DMS 273 (cell line): ENCODE measurements at regions not wholly inside any gene's neighbourhood (a gene's known extent, or its start where the extent isn't known, plus 50 kb on each side); places are given as distances from the start of the nearest gene placed in this dataset.

Source experiments
- DNase-seq: peaks from one replicate; lab custom pipeline; 2025; ENCODE audit not compliant: unreplicated experiment; lab: John Stamatoyannopoulos, UW

DNA sequence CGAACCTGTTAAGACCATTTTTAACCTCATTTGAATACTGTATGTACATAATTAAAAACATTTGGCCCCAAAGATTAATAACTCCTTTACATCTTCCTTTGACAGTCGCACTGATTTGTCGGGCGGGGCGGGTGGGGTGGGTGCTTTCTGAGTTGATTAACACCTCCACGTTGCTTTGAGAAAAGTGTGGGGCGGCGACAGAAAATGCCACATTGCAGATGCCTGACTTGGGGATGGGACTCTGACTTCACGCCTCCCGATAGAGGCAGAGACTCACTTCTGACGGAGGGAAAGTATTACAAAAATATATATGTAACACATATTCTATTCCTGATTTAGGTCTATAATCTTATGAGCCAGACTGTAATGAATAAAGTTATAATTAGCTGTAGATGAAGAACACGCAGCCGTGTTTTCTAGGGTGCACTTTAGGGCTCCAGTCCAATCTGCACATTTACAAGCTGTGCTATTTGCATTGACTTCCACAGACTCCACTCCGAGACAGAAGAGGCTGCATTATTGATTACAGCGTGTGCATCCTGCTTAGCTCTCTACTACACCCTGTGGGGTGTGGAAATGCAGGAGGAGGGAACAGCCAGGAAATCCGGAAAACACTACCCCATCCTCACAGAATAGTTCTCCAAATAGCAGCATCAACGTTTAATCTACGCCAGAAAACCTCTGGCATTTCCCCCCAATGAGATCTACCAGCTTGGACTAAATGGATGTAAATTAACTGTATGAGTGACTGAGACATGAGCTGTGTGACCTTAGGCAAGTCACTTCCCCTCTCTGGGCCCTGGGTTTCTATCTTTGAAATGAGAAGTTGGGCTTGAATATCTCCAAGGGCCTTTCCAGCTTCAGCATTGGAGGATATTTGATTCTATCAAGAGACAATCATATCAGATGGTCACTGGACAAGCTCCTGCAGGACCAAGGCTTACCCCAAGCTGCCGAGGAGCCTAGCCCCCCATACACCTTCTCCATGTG lies 308.0 kb downstream of the RRAGC start:
- DNase-seq = no peak

DNA sequence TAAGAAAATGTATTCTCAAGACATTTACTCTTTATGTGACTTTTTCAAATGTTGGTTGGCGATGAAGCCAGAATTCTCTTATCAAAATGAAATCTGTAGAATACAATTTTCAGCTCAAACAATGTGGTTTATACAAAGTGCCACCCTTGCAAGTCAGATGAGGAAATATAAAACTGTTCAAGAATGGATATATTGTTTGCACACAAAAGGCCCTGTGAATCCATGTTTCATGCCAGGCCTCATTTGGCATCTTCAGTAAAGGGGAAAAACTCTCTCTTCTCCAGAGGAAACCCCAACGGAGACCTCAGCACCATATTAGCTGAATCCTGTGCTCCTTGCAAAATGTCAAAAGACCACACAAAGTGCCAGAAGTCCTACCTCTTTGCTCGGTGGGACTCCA lies 310.4 kb downstream of the RRAGC start:
- no peak for DNase-seq

DNA sequence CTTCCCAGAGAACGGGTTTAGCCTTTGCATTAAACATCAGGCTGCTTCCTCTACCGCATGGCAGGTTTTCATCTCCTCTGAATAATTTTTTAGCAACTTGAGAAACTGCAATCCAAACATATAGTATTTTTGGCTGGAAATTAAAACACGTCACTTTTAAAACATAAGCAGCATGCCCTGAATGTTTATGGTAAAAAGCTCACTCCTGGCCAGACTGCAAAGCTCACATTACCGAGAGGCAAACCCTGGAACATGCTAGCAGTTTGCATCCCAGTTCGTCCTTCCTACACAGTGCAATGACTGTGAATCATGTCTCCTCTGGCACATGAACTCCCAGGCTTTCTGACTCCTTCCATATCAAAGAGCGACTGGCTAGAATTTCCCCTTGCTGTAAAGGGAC lies 312.3 kb downstream of the RRAGC start:
- no peak for DNase-seq

DNA sequence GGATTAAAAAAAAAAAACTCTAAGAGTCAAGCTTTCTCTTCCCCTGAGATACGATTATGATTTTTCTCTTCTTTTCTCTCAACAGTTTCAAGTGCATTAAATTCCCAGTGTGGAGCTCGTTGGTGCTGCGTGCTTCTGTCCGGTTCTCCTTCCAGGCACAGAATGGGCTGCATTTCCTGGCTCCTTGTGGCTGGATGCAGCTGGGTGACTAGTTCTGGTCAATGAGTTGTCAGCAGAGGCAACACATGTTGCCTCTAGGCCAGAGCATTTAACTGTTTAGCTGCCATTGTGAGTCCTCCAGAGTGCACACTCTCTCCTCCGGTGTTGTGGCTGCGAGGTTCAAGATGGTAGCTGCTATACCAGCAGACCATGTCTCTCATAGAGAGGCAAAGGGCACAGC lies 312.9 kb downstream of the RRAGC start:
- DNase-seq = no peak

DNA sequence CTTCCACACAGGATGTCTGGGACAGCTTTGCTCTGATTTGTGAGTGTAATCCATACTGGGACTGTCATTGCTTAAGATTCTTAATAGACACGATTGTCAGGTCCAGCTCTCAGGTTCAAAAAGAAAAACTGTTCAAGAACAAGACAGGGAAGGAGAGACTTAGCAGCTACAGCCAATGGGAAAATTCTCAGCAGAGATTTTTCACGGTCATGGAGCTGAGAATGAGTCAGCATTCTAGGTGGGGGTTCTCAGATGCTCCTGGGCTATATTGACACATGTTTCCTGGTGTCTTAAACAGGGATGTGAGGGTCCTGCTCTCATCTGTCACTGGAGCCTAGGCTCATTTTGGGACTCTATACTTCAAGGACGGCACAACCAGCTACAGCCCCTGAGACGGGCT lies 318.3 kb downstream of the RRAGC start:
- DNase-seq = no peak

DNA sequence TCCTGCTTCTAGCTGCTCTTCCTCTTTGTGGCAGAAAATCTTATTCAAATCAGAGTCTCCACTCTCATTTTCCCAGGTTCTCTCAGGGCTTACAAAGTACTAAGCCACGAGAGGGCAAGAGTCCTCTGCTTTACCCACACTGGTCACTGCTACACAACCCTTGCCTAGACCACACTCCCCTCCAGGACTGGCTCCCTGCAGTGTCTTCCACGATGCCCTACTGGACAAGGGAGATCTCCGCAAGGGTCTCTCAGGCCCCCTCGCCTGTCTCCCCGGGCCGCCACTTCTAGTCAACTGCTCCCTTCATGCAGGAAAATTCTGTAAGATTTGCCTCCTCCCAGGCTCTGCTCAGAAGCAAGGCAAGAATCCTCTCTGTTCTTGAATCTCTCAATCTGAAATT lies 319.6 kb downstream of the RRAGC start:
- DNase-seq = no peak

DNA sequence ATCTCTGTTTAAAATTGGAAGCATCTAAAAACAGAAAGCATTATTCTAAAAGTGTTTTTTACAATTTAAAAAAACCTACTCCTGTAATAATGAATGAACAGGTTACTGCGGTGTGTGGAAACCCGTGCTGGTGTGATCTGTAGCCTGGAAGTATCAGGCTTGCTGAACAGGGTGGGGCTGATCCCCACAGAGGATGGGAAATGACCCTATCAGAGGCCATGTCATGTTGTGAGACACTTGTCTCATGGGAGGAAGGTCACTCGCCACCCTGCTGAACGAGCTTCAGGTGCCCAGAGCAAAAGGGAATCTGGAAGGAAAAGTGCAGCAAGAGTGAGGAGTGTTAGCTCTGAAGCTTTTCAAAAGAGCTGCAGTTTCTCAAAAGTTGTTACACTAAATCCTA lies 320.7 kb downstream of the RRAGC start:
- DNase-seq = no peak

DNA sequence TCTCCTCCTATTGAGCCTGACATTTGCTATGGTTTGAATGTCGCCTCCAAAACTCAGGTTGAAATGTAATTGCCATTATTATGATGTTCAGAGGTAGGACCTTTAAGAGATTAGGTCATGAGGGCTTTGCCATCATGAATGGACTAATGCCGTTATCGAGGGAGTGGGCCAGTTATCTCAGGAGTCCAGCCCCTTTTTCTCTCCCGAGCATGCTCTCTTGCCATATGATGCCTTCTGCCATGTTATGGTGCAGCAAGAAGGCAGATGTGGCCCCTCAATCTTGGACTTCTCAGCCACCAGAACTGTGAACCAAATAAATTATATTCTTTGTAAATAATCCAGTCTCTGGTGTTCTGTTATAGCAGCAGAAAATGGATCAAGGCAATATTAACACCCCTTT lies 323.5 kb downstream of the RRAGC start:
- DNase-seq = no peak

DNA sequence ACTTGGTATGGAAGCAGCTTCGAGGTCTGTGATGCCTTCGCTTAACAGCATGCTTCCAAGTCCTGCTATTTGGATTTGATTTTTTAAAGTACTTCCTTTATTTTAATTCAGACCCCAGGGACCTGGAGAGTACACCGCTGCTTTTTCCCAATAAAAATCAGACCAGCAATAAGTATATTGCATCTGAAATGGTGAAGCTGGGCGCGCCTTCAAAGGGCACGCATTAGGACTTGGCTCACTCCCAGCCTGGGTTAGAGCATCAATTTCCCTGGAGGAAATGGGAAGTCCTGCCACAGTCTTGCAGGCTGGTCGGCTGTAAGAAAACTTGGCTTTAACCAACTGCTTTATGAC lies 325.1 kb downstream of the RRAGC start:
- DNase-seq = no peak

DNA sequence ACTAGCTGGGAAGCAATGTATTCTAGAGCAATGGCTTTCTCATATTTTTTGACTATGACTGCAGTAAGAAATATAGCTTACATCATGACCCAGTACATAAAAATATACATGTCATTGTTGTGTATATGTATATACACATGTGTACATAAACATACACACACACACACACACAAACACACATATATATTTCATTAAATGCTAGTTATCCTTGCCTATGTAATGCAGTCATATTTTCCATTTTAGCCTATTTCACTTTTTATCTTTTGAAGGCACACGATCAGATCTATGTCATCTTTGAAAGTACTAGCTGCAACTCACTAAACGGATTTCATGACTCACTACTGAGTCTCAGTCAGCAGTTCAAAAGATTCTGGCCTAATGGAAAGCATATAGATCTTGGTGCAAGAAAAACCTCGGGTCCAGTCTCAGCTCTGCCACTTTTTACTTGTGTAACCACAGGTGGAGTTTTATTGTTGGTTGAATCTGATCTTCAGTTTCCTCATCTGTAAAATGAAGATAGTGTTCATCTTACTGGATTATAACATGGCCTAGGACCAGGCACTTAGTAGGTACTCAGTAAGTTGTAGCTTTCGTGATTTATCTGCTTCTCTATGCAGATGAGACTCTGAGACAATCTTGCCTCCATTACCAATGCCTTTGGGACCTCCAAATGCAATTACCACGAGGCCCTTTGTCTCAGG lies 325.6 kb downstream of the RRAGC start:
- DNase-seq = no peak

DNA sequence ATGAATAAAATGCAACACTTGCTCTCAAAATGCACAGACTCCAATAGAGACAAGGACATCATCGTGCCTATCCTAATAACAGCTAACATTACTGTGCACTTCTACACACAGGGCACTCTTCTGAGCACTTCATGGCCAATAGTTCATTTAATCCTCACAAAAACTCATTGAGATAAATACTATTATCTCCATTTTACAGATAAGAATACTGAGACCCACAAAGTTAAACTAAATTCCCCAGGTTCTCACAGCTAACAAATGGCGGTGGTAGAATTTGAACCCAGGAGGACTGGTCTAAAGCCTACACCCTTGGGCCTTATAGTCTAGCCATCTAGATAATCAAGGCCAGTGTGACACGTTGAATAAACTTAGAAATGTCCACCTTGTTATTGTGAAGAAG lies 328.6 kb downstream of the RRAGC start:
- no peak for DNase-seq

DNA sequence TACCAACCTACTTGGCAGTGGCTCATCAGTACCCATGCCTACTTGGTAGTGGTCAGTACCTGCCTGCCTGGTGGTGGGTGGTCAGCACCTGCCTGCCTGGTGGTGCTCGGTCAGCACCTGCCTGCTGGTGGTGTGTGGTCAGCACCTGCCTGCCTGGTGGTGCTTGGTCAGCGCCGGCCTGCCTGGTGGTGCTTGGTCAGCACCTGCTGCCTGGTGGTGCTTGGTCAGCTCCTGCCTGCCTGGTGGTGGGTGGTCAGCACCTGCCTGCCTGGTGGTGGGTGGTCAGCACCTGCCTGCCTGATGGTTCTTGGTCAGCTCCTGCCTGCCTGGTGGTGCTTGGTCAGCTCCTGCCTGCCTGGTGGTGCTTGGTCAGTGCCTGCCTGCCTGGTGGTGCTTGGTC lies 329.6 kb downstream of the RRAGC start:
- no peak for DNase-seq

DNA sequence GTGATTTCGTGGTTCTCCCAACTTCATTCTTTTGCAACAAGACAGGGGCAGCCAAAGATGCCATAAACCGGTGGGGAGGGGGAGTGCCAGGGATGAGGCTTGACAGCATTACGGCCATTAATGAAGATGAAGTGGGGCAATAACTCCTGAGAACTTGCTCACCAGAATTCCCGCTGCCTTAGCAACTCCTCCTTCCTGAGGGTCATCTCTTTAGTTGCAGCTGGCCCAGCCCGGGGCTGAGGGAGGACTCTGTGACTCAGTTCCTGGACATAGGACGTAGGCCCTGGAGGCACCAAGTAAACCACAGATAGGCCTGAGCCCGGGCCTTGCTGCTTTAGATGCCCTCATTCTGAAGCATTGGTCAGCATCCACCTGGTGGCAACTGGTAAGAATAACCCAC lies 330.2 kb downstream of the RRAGC start:
- no peak for DNase-seq

DNA sequence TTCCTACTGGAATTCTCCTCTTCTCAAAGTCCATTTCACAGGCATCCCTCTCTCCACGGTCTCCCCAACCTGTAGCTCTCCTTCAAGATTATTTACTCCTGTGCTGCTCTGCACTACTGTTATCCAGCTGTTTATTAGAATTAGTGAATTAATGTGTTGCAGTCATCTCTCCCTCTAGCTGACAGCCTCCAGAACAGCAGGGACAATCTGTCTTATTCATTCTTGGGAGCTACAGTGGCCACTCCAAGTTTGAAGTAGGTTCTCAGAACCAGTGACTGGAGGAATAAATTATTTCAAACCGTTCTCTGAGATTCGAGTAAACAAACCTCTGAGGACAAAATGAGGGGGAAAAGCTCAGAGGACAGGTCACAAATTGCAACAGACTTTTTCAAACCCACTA lies 330.9 kb downstream of the RRAGC start:
- DNase-seq = peak; percentile 89

DNA sequence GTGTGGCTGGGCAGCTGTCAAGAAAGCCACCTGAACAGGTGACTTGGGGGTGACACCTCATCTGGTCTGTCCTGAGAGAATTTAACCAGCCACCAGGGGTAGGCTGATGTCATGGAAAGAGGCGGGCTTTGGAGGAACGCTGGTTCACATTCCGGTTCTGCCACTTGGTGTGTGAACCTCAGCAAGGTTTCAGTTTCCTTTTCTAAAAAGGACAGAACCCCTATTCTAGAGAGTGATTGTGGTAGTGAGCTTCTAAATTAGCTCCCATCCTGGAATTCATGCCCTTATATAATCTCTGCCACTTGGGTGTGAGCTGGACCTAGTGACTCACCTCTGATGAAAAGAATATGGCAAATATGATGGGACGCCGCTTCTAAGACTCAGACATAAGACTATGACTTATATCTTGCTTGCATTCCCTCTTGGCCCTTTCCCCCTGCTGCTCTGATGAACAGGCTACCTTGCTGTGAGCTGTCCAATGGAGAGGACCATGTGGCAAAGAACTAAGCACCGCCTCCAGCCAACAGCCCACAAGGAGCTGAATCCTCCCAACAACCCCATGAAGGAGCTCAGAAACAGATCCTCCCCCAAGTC lies 332.1 kb downstream of the RRAGC start:
- DNase-seq = no peak

DNA sequence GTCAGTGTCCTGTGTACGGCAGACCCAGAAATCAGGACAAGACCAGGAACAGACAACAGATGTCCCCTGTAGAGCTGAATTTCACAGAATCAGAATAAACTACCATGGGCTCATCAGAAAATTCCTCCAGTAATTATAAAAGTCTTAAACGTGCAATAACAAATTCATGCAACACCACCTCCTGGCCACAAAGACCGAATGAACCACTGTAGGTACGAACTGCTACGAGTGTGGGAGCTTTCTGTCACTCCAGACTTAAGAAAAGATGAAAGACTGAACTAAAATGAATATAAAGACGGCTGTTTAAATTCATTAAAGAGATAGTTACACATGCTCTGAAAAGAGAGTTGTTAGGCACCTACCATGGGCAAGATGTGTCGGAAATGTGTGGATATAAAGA lies 333.5 kb downstream of the RRAGC start:
- DNase-seq = no peak

DNA sequence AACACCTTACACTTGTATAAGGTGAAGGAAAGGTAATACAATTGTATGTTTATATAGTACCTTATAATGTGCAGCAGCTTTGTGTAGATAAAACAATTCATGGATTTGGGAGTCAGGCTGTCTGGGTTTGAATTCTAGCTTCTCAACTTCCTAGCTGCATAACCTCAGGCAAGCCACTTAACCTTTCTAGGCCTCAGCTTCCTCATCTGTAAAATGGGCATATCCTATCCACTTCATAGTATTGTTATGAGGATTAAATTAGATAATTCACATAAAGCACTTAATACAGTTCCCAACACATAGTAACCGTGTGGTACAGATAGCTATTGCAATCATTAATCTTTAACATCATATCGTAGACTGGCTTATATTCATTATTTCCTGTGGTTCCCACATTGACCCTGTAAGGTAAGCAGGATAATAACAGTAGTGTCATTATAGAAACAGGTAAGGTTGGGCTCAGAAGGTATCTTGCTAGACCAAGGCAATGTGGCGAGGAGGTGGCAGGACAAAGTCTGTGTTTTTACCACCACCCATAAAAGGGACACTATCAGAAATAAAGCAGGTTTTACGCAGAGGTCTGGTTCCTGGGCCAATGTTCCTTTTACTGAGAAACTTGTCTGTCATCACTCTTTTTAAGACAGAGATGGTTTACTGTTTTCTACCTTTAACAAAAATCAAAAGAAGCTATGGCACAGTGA lies 334.1 kb downstream of the RRAGC start:
- DNase-seq = no peak

DNA sequence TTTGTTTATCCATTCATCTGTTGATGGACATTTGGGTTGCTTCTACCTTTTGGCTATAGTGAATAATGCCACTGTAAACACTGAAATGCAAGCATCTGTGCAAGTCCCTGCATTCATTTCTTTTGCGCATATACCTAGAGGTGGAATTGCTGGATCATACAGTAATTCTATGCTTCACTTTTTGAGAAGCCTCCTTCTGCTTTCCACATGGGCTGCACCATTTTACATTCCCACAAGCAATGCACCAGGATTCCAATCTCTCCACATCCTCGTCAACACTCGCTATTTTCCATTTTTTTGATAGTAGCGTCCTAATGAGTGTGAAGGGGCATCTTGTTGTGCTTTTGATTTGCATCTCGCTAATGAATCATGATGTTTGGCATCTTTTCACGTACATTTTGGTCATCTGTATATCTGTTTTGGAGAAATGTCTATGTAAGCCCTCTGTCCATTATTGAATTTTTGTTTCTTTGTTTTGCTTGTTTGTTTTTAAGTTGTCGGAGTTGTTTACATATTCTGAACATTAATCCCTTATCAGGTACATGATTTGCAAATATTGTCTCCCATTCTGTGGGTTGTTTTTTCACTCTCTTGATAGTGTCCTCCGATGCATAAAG lies 335.4 kb downstream of the RRAGC start:
- DNase-seq = no peak

DNA sequence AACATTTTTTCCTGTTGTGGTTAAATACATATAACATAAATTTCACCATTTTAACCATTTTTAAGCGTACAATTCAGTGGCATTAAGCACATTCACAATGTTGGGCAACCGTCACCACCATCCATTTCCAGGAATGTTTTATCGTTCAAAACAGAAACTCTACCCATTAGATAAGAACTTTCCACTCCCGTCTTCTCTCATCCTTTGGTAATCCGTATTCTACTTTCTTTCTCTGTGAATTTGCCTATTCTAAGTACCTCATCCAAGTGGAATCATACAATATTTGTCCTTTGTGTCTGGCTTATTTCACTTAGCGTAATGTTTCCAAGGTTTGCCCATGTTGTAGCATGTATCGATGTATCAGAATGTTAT lies 336.0 kb downstream of the RRAGC start:
- DNase-seq = no peak

DNA sequence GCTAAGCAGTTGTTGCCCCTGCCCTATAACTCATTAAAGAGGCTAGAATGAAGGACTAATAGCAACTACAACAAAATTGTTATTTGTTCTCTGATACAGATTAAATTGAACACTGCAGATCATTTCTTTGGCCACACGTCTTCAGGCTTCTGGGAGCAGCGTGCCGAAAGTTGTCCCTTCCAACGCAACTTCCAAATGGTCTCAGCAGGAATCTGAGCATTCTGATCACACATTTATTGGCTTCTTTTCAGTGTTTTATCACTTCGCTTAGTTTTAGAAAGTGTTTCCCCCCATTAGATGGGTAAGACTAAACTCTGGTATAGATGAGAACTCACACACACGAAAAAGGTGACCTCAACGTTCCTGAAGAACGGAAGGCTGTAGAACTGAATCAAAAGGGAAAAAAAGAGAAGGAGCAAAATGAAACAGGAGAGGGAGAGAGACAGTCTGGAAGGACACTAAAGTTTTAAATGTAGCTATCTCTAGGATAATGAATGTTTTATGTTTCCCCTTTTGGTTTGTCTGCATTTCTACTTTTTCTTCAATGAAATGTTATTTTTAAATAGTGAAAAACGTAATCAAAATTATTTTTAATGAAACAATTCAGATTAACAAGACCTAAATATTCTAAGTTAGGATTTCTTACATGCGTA lies 336.5 kb downstream of the RRAGC start:
- no peak for DNase-seq

DNA sequence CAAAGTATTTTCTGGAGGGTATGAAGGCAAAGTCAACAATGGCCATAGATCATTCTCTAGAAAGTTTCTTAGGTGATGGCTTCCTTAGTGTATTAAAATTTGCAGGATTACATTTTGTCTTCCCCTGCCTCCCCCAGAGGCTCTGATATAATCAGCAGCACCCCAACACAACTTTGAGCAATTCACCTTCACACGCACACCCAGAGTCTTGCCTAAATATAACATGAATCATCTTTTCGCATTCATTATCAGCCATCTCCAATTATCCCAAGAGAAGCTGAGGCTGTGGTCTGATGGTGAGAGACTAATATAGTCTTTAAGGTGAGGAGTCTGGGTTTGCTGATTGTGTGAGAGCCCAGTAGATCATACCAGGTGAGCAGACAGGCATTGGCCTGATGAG lies 343.0 kb downstream of the RRAGC start:
- DNase-seq = no peak
